Fibroblast of villous mesenchyme (primary cell): ENCODE measurements at regions not wholly inside any gene's neighbourhood (a gene's known extent, or its start where the extent isn't known, plus 50 kb on each side); places are given as distances from the start of the nearest gene placed in this dataset.

Experiments used
- DNase-seq: peaks from one replicate; pipeline ENCODE4 v3.0.0-alpha.2; 2010; ENCODE audit warnings: low read depth
- H3K4me3 ChIP-seq: 2 replicates; pipeline ENCODE4 v1.5.1; 2011; ENCODE audit warnings: low read depth, mild to moderate bottlenecking, low read length
- TF ChIP-seq, protein P1 (sequence below): IDR thresholded peaks from 2 replicates; pipeline ENCODE4 v1.5.1; 2012; ENCODE audit warnings: low read depth, mild to moderate bottlenecking, low read length; ENCODE audit not compliant: insufficient read depth

DNA sequence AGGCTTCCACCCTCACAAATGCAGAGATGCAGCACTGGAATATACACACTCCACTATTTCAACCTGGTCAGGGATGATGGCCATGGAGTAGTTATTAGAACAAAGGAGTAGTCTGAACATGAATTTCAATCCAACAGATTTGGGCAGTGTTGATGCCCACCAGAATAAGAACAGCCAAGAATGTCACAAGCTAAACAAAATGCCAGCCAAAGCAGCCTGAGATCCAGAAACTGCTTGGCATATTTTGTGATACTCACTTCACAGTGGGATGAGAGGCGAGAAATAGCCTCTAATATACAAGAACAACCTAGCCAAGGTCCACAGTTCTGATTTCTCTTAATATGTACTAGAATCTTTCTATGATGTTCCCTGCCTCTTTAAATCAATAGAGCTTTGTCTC is 58.6 kb upstream of the KLF7 start:
- no peak overlapping the region for H3K4me3 ChIP-seq
- no peak for DNase-seq
- TF ChIP-seq, protein P1, sequence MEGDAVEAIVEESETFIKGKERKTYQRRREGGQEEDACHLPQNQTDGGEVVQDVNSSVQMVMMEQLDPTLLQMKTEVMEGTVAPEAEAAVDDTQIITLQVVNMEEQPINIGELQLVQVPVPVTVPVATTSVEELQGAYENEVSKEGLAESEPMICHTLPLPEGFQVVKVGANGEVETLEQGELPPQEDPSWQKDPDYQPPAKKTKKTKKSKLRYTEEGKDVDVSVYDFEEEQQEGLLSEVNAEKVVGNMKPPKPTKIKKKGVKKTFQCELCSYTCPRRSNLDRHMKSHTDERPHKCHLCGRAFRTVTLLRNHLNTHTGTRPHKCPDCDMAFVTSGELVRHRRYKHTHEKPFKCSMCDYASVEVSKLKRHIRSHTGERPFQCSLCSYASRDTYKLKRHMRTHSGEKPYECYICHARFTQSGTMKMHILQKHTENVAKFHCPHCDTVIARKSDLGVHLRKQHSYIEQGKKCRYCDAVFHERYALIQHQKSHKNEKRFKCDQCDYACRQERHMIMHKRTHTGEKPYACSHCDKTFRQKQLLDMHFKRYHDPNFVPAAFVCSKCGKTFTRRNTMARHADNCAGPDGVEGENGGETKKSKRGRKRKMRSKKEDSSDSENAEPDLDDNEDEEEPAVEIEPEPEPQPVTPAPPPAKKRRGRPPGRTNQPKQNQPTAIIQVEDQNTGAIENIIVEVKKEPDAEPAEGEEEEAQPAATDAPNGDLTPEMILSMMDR = no peak

DNA sequence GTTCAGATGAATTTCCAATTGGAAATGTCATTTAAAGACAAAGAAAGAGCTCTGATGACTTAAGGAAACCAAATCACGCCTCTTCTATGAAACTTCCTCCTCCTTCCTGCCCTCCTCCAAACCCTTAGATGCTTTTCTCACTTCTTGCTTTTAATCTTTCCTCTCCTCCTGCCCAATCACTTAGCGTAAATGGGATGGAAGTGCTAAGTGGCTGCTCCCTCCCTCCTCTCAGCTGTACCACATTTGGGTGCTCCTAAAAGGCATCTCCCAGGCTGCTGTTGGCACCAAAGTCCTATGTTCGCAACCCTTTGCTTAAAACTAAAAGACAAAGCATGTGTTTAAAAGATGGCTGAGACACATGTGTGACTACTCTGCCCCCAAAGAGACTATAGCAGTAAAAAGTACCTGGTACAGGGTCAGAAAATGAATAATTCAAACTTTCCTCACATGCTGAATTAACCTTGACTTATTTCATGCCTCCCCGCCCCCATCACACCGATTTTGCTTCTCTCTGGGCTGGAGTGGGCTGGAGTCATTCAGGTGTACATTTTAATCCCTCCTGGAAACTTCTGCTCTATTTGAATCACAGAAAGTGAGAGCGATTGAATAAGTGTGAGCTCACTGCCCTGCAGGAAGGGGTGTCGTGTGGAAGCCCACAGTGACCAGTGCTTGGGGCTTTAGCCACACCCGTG is 59.2 kb upstream of the KLF7 start:
- TF ChIP-seq, protein P1 = no peak
- H3K4me3 ChIP-seq = no peak overlapping the region
- no peak for DNase-seq

DNA sequence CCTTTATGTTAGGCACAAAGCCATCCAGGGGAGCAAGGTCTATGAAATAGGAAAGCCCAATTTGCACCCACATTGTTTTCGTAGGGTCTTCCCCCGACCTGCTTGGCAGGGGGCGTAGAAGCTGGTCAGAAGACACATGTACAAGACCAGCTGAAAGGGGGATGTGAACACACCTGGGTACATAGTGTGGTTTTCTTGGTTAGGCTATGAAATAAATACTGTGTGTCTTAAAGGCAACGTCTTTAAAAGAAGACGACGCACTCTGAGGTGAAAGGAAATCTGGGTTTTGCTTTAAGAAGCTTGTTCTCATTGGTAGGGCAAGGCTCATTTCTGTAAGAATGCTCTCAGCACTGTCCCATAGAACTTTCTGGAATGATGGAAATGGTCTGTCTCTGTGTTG is 60.0 kb upstream of the KLF7 start:
- DNase-seq = no peak
- no peak overlapping the region for H3K4me3 ChIP-seq
- TF ChIP-seq, protein P1 = no peak

DNA sequence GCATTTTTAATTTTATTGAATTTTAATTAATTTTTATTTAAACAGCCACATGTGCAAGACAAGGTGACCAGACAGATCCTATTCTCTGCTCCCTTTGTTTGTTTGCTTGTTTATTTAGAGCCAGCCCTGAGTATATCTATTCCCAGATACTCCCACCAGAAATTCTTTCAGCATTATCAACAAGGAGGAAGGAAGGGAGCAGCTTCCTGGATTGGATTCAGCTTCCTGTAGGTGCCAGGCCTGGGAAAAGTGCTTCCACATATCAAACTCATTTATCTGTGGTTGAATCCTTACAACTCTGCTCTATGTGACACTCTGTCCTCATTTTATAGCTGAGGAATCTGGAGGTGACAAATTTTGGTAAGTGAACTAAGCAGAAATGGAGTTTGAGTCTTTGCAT is 60.5 kb upstream of the KLF7 start:
- H3K4me3 ChIP-seq = no peak overlapping the region
- TF ChIP-seq, protein P1 = no peak
- DNase-seq = no peak

DNA sequence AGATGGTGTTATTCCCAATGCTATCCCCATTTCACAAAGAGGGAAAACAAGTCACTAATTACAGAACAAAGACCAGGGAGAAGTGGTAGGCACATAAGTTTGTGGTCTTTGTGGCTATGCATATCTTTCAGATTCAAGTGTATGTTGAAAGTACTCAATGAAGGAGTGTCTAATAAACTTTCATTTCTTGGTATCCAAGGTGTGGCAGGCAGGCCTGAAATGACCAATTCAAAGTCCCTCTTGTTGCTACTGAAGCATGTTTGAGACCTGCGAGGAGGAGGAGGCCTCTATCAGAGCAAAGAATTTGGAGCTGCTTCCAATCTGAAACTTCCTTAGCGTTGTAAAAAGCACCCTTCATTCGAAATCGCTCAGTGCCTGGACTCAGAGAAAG is 60.9 kb upstream of the KLF7 start:
- TF ChIP-seq, protein P1 = no peak
- no peak overlapping the region for H3K4me3 ChIP-seq
- no peak for DNase-seq

DNA sequence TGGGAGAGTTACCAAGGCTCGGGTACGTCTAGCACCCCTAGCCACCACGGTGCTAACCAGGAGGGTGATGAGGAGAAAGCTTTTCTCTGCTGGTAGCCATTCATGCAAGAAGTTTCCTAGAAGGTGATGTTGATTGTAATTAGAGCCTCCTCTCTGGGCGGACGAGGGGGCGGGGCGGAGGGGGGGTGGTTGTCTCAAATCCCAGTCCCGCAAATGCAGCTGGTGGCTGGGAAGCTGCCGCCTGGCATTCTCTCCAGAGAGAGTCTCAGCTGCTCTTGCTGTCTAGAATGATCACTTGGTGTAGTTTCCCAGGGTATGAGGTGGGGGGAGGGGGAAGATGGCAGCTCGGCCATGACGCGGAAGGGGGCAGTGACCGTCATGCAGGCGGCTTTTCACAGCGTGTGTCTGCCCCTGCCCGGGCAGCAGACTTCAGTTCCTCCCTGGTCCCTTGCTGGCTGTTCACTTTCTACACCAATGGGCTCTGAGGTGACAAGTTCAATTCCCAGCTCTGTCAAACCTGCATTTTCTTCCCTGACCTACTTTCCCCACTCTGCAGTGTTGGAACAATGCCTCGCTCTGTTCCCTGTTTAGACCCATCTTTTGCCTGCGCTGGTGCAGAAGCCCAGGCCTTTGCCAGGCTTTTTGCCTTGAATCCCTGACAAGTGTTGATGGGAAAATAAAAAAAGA is 61.5 kb upstream of the KLF7 start:
- DNase-seq = peak; percentile 52
- H3K4me3 ChIP-seq = peak overlapping the region; percentile 24

More for the DNA sequence above, 61.5 kb upstream of the KLF7 start:
- TF ChIP-seq, protein P1 = no peak
